SK-N-SH (cell line): ENCODE measurements at regions not wholly inside any gene's neighbourhood (a gene's known extent, or its start where the extent isn't known, plus 50 kb on each side); places are given as distances from the start of the nearest gene placed in this dataset.

Source experiments
- CTCF ChIA-PET: fragments of 300-600, 350-600 bp; formaldehyde crosslinking; extraction: SDS; loops from one replicate; lab custom pipeline; 2021; lab: Yijun Ruan, JAX
- POLR2A ChIA-PET: fragments of 350-600 bp; sonication (Branson Sonifier 250); formaldehyde crosslinking; extraction: SDS; loops from one replicate; lab custom pipeline; 2020; ENCODE audit warnings: antibody characterized with exemption, inconsistent platforms; lab: Yijun Ruan, JAX
- DNase-seq: peaks from one replicate; pipeline ENCODE4 v3.0.0; 2012
- H2AFZ ChIP-seq: fragments of 200-600 bp; sonication (generic); 2 replicates; pipeline ENCODE4 v1.8.1; 2016; ENCODE audit warnings: antibody characterized with exemption, mild to moderate bottlenecking, low read depth
- H3F3A ChIP-seq: fragments of 200-600 bp; sonication (generic); replicated peaks from 2 replicates; pipeline ENCODE3; 2016; ENCODE audit warnings: antibody characterized with exemption, mild to moderate bottlenecking; ENCODE audit not compliant: insufficient read depth
- H3K27ac ChIP-seq, 2 experiments: fragments of 200-500 bp in 1 of 2; fragments of 200-600 bp in 1 of 2; sonication (Bioruptor generic) in 1 of 2; sonication (generic), shearing (Covaris generic) in 1 of 2; 2 replicates each; pipeline versions ENCODE4 v1.5.1 to v1.6.1; 2014 to 2016; ENCODE audit warnings: low read depth in 2 of 2, inconsistent platforms in 1 of 2, low read length in 1 of 2, mild to moderate bottlenecking in 1 of 2, mixed read lengths in 1 of 2
- H3K27me3 ChIP-seq: fragments of 200-600 bp; sonication (generic), shearing (Covaris generic); 2 replicates; pipeline ENCODE4 v1.6.1; 2016; ENCODE audit warnings: mixed run types; ENCODE audit not compliant: insufficient read depth
- H3K36me3 ChIP-seq, 2 experiments: fragments of 200-500 bp in 1 of 2; fragments of 200-600 bp in 1 of 2; sonication (Bioruptor generic) in 1 of 2; sonication (generic) in 1 of 2; replicated peaks in 1 of 2; 2 replicates each; pipeline versions ENCODE3 to v1.5.1; 2014 to 2016; ENCODE audit warnings: low read length in 1 of 2, mild to moderate bottlenecking in 1 of 2; ENCODE audit not compliant: insufficient read depth in 2 of 2, control insufficient read depth in 1 of 2
- H3K4me1 ChIP-seq, 2 experiments: fragments of 200-500 bp in 1 of 2; fragments of 200-600 bp in 1 of 2; sonication (Bioruptor generic) in 1 of 2; sonication (generic), shearing (Covaris generic) in 1 of 2; 2 replicates each; pipeline versions ENCODE4 v1.5.1 to v1.6.1; 2014 to 2016; ENCODE audit warnings: low read depth in 1 of 2, low read length in 1 of 2, mixed run types in 1 of 2; ENCODE audit not compliant: insufficient read depth in 2 of 2, control insufficient read depth in 1 of 2
- H3K4me2 ChIP-seq: fragments of 200-600 bp; sonication (generic), shearing (Covaris generic); 2 replicates; pipeline ENCODE4 v1.6.1; 2017; ENCODE audit warnings: mixed run types
- H3K4me3 ChIP-seq, 2 experiments: fragments of 200-500 bp in 1 of 2; fragments of 200-600 bp in 1 of 2; sonication (Bioruptor generic) in 1 of 2; sonication (generic), shearing (Covaris generic) in 1 of 2; 2 replicates each; pipeline versions ENCODE4 v1.5.1 to v1.8.1; 2014 to 2016; ENCODE audit warnings: low read depth in 2 of 2, inconsistent platforms in 1 of 2, low read length in 1 of 2, mild to moderate bottlenecking in 1 of 2, mixed read lengths in 1 of 2, moderate library complexity in 1 of 2
- H3K79me2 ChIP-seq: fragments of 200-600 bp; sonication (generic); 2 replicates; pipeline ENCODE4 v1.8.1; 2017; ENCODE audit warnings: mild to moderate bottlenecking; ENCODE audit not compliant: insufficient read depth
- H3K9ac ChIP-seq: fragments of 200-600 bp; sonication (generic); 2 replicates; pipeline ENCODE4 v1.6.1; 2017; ENCODE audit warnings: mixed run types
- H3K9me2 ChIP-seq: fragments of 200-600 bp; sonication (generic); 2 replicates; pipeline ENCODE4 v1.6.1; 2017; ENCODE audit warnings: mixed run types
- H3K9me3 ChIP-seq: fragments of 200-600 bp; sonication (generic); 2 replicates; pipeline ENCODE4 v1.6.1; 2017; ENCODE audit warnings: mixed run types, mild to moderate bottlenecking, moderate library complexity
- H4K20me1 ChIP-seq: fragments of 200-600 bp; sonication (generic); 2 replicates; pipeline ENCODE4 v1.6.1; 2017; ENCODE audit warnings: mild to moderate bottlenecking, mixed run types; ENCODE audit not compliant: insufficient read depth
- FOSL2 ChIP-seq: IDR thresholded peaks from 2 replicates; pipeline ENCODE4 v1.4.0; 2012; ENCODE audit warnings: low read depth, mild to moderate bottlenecking, moderate library complexity, borderline replicate concordance
- FOXJ3 ChIP-seq: sonication (generic); formaldehyde crosslinking; IDR thresholded peaks from 2 replicates; pipeline ENCODE4 v1.5.1; 2020; ENCODE audit warnings: mild to moderate bottlenecking, missing genetic modification reagents
- FOXM1 ChIP-seq: IDR thresholded peaks from 2 replicates; pipeline ENCODE4 v1.4.0; 2012; ENCODE audit warnings: low read depth, mild to moderate bottlenecking
- GABPA ChIP-seq: IDR thresholded peaks from 2 replicates; pipeline ENCODE4 v1.4.0; 2012; ENCODE audit warnings: low read depth, mild to moderate bottlenecking
- GATA2 ChIP-seq: sonication (generic); formaldehyde crosslinking; IDR thresholded peaks from 2 replicates; pipeline ENCODE4 v1.5.0; 2020; ENCODE audit warnings: mild to moderate bottlenecking, missing genetic modification reagents
- MEF2A ChIP-seq: IDR thresholded peaks from 2 replicates; pipeline ENCODE4 v1.4.0; 2012; ENCODE audit warnings: low read depth, borderline replicate concordance
- MXI1 ChIP-seq: IDR thresholded peaks from 2 replicates; pipeline ENCODE4 v1.6.1; 2012; ENCODE audit warnings: mild to moderate bottlenecking, low read depth, low read length, improper control_type of control experiment
- POLR2AphosphoS5 ChIP-seq: IDR thresholded peaks from 2 replicates; pipeline ENCODE4 v1.6.1; 2012; ENCODE audit warnings: low read depth, low read length
- RAD21 ChIP-seq: IDR thresholded peaks from 2 replicates; pipeline ENCODE4 v1.6.1; 2012; ENCODE audit warnings: mild to moderate bottlenecking, low read length
- RCOR1 ChIP-seq: fragments of 150-350 bp; IDR thresholded peaks from 2 replicates; pipeline ENCODE4 v1.6.1; 2017; ENCODE audit warnings: antibody characterized with exemption, low read length
- RFX5 ChIP-seq: IDR thresholded peaks from 2 replicates; pipeline ENCODE4 v1.6.1; 2012; ENCODE audit warnings: mild to moderate bottlenecking, improper control_type of control experiment, low read length
- RXRA ChIP-seq: IDR thresholded peaks from 2 replicates; pipeline ENCODE4 v1.4.0; 2012; ENCODE audit warnings: low read depth, mild to moderate bottlenecking, borderline replicate concordance
- TAF1 ChIP-seq: IDR thresholded peaks from 2 replicates; pipeline ENCODE4 v1.6.1; 2012; ENCODE audit warnings: low read depth, mild to moderate bottlenecking, low read length, moderate library complexity, borderline replicate concordance
- TEAD4 ChIP-seq: IDR thresholded peaks from 2 replicates; pipeline ENCODE4 v1.4.0; 2012; ENCODE audit warnings: mild to moderate bottlenecking, borderline replicate concordance; ENCODE audit not compliant: insufficient read depth
- WGBS: methylation state at CpG from one replicate; pipeline ENCODE4 v1.1.6; 2017; ENCODE audit warnings: low lambda C conversion rate; 5-methylcytosine and 5-hydroxymethylcytosine counted together
- TF ChIP-seq, protein P1 (sequence below): fragments of 150-350 bp; IDR thresholded peaks from 2 replicates; pipeline ENCODE4 v1.6.1; 2016; ENCODE audit warnings: mild to moderate bottlenecking, low read depth, low read length
- TF ChIP-seq, protein P2 (sequence below): IDR thresholded peaks from 2 replicates; pipeline ENCODE4; 2012
- TF ChIP-seq, protein P3 (sequence below): IDR thresholded peaks from 2 replicates; pipeline ENCODE4 v1.6.1; 2012; ENCODE audit warnings: mild to moderate bottlenecking, low read depth, low read length, moderate library complexity
- TF ChIP-seq, protein P4 (sequence below): IDR thresholded peaks from 2 replicates; pipeline ENCODE4 v1.4.0; 2012; ENCODE audit warnings: low read depth

DNA sequence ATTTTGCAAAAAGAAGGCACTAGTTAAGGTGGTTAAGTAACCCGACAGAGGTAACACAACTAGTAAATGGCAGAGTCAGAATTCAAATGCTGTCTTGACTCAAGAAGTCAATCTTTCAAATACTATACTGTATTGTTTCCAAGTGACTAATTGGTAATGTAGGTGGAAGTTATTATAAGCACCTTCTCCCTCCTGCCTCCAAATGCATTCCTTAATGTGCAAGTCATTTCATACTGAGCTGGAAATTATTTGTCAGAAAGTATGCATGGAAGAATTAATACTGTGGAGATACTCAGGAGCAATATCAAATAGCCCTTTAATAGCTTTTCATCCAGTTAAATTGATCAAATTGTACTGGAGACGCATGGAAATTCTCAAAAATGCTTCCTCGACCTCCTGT is 579.1 kb downstream of the DOK5 start:
- Histone ChIP-seq H3K79me2 (no peaks in the 10 kb centered on the region), H3K9me3 (no peaks in the 10 kb centered on the region), H3K4me2 (no peak overlapping the region), H3K9me2 (no peaks in the 10 kb centered on the region), H3K4me3 (no peak overlapping the region), H3K9ac (no peak overlapping the region), H3K36me3 (no peaks in the 10 kb centered on the region), H2AFZ (no peak overlapping the region), H3K4me1 (no peaks in the 10 kb centered on the region), H3K27ac (no peak overlapping the region), H3K27me3 (no peaks in the 10 kb centered on the region), H4K20me1 (no peaks in the 10 kb centered on the region), H3F3A (no peaks in the 10 kb centered on the region)
- WGBS: 18% methylated on average over 3 of the region's 3 CpGs
- CTCF ChIA-PET: no interaction called here
- DNase-seq: no peak
- TF ChIP-seq GABPA: no peak
- no peak for TF ChIP-seq RXRA
- POLR2A ChIA-PET: no interaction called here

DNA sequence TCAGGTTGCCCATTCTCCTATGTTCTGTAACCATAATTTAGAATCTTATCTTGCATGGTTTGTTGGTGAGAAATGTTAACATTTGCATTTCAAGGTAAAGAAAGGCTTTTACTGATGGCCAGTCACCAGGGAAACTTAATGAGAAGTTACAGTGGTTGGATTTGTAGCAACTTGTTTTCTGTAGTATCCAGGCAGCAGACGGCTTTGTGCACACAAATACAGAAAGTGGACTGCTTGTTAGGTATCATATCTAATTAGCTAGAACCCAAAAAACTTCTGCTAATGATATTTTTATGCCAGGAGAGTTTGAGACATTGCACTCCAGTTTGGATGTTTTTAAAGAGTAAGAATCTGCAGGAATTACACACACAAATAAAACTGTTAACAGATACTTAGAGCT is 578.0 kb downstream of the DOK5 start:
- DNase-seq: no peak
- H3K27ac ChIP-seq: no peak overlapping the region
- H3K27me3 ChIP-seq: no peaks in the 10 kb centered on the region
- H3F3A ChIP-seq: no peaks in the 10 kb centered on the region
- H3K79me2 ChIP-seq: no peaks in the 10 kb centered on the region
- ChIA-PET CTCF (no interaction called here), POLR2A (no interaction called here)
- H3K4me1 ChIP-seq: no peaks in the 10 kb centered on the region
- H4K20me1 ChIP-seq: no peaks in the 10 kb centered on the region
- H3K9me3 ChIP-seq: no peaks in the 10 kb centered on the region
- H3K4me3 ChIP-seq: no peak overlapping the region
- TF ChIP-seq RFX5 (no peak), FOXJ3 (CRISPR knock-in tag) (no peak), GATA2 (CRISPR knock-in tag) (no peak), RCOR1 (no peak), FOSL2 (no peak), RAD21 (no peak), MEF2A (no peak), TEAD4 (no peak), FOXM1 (no peak), MXI1 (no peak), POLR2AphosphoS5 (no peak), RXRA (no peak), TAF1 (no peak), GABPA (no peak)
- TF ChIP-seq, protein P1, sequence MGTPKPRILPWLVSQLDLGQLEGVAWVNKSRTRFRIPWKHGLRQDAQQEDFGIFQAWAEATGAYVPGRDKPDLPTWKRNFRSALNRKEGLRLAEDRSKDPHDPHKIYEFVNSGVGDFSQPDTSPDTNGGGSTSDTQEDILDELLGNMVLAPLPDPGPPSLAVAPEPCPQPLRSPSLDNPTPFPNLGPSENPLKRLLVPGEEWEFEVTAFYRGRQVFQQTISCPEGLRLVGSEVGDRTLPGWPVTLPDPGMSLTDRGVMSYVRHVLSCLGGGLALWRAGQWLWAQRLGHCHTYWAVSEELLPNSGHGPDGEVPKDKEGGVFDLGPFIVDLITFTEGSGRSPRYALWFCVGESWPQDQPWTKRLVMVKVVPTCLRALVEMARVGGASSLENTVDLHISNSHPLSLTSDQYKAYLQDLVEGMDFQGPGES: no peak
- TF ChIP-seq, protein P2, sequence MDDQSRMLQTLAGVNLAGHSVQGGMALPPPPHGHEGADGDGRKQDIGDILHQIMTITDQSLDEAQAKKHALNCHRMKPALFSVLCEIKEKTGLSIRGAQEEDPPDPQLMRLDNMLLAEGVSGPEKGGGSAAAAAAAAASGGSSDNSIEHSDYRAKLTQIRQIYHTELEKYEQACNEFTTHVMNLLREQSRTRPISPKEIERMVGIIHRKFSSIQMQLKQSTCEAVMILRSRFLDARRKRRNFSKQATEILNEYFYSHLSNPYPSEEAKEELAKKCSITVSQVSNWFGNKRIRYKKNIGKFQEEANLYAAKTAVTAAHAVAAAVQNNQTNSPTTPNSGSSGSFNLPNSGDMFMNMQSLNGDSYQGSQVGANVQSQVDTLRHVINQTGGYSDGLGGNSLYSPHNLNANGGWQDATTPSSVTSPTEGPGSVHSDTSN: no peak
- TF ChIP-seq, protein P3, sequence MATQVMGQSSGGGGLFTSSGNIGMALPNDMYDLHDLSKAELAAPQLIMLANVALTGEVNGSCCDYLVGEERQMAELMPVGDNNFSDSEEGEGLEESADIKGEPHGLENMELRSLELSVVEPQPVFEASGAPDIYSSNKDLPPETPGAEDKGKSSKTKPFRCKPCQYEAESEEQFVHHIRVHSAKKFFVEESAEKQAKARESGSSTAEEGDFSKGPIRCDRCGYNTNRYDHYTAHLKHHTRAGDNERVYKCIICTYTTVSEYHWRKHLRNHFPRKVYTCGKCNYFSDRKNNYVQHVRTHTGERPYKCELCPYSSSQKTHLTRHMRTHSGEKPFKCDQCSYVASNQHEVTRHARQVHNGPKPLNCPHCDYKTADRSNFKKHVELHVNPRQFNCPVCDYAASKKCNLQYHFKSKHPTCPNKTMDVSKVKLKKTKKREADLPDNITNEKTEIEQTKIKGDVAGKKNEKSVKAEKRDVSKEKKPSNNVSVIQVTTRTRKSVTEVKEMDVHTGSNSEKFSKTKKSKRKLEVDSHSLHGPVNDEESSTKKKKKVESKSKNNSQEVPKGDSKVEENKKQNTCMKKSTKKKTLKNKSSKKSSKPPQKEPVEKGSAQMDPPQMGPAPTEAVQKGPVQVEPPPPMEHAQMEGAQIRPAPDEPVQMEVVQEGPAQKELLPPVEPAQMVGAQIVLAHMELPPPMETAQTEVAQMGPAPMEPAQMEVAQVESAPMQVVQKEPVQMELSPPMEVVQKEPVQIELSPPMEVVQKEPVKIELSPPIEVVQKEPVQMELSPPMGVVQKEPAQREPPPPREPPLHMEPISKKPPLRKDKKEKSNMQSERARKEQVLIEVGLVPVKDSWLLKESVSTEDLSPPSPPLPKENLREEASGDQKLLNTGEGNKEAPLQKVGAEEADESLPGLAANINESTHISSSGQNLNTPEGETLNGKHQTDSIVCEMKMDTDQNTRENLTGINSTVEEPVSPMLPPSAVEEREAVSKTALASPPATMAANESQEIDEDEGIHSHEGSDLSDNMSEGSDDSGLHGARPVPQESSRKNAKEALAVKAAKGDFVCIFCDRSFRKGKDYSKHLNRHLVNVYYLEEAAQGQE: no peak
- TF ChIP-seq, protein P4, sequence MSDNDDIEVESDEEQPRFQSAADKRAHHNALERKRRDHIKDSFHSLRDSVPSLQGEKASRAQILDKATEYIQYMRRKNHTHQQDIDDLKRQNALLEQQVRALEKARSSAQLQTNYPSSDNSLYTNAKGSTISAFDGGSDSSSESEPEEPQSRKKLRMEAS: no peak
- no peaks in the 10 kb centered on the region for H3K36me3 ChIP-seq
- 5% methylated on average over 1 of the region's 1 CpG for WGBS
- H3K9ac ChIP-seq: no peak overlapping the region
- no peak overlapping the region for H3K4me2 ChIP-seq
- no peaks in the 10 kb centered on the region for H3K9me2 ChIP-seq
- no peak overlapping the region for H2AFZ ChIP-seq
